Gastrocnemius medialis (tissue), 4 donors: ENCODE measurements at regions not wholly inside any gene's neighbourhood (a gene's known extent, or its start where the extent isn't known, plus 50 kb on each side); places are given as distances from the start of the nearest gene placed in this dataset.

ENCODE experiments used
- ATAC-seq, 2 donors: fragments of 150-250 bp; one replicate each; pipeline ENCODE4 v1.9.1; 2016
- DNase-seq, 2 donors: peaks; one replicate each; pipeline ENCODE4 v3.0.0-alpha.2; 2019
- H3K27ac ChIP-seq, 4 donors: fragments of 200-600 bp; sonication (generic); 1 replicate in 1 of 4; 2 replicates in 3 of 4; pipeline ENCODE4 v1.5.1; 2016 to 2018; ENCODE audit warnings: mild to moderate bottlenecking in 2 of 4, moderate library complexity in 1 of 4
- H3K27me3 ChIP-seq, 3 donors: fragments of 200-600 bp; sonication (generic) in 2 of 3; 1 replicate in 1 of 3; 2 replicates in 2 of 3; pipeline versions ENCODE4 v1.5.1 to v1.6.0; 2016 to 2019; ENCODE audit warnings: mild to moderate bottlenecking in 1 of 3, moderate library complexity in 1 of 3
- H3K36me3 ChIP-seq, 2 donors: fragments of 200-600 bp; sonication (generic) in 1 of 2; one replicate each; pipeline ENCODE4 v1.5.1; 2017 to 2018
- H3K4me1 ChIP-seq, 2 donors: fragments of 200-600 bp; sonication (generic) in 1 of 2; one replicate each; pipeline ENCODE4 v1.5.1; 2016 to 2017; ENCODE audit warnings: mild to moderate bottlenecking in 2 of 2
- H3K4me3 ChIP-seq, 4 donors: fragments of 200-600 bp; sonication (generic) in 3 of 4; 1 replicate in 1 of 4; 2 replicates in 3 of 4; pipeline ENCODE4 v1.5.1; 2016 to 2019; ENCODE audit warnings: mild to moderate bottlenecking in 2 of 4
- H3K9me3 ChIP-seq, 3 donors: fragments of 200-600 bp; sonication (generic) in 2 of 3; 1 replicate in 1 of 3; 2 replicates in 2 of 3; pipeline ENCODE4 v1.5.1; 2016 to 2019
- CTCF ChIP-seq, 5 experiments: fragments of 450-650 bp in 3 of 5; fragments of 200-600 bp in 2 of 5; sonication (generic) in 2 of 5; IDR thresholded peaks in 4 of 5; conservative IDR thresholded peaks in 1 of 5; 1 replicate in 4 of 5; 2 replicates in 1 of 5; pipeline ENCODE4 v1.5.1; 2016 to 2019; ENCODE audit warnings: antibody characterized with exemption in 5 of 5, mild to moderate bottlenecking in 3 of 5, moderate library complexity in 3 of 5
- POLR2A ChIP-seq, 2 donors: fragments of 450-650 bp; IDR thresholded peaks; one replicate each; pipeline ENCODE4 v1.6.1; 2017; ENCODE audit warnings: antibody characterized with exemption in 2 of 2, mild to moderate bottlenecking in 2 of 2, moderate library complexity in 2 of 2
- in situ Hi-C, 4 donors: fragments of 200-750 bp; cut with MboI; loops; one replicate each; pipeline versions ENCODE4 v1.15.0 to v1.8.0; 2017; ENCODE audit warnings: low sequenced_read_pairs in 4 of 4
- intact Hi-C: fragments of 100-400 bp; cut with DNase I; formaldehyde crosslinking; loops from one replicate; pipeline ENCODE4 v1.15.1; 2023; ENCODE audit warnings: low total_unique reads

DNA sequence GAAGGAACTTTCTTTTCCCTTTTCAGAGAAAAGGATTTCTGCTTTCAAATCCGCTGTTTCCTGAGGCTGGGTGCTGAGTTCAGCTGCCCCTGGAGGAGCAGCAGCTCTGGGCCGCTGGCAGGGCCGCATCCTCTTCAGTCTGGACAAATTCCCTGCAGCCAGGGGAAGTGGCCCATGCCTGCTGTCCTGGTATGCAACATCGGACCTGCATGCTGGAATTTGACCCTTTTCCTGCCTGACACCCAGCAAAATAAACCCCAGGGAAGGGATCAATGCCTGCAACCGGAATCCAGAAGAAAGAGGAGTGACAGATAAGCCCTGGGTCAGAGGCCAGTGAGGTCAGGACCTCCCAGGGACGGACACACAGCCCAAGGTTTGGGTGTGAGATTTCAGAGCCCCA lies 54.1 kb upstream of the LINC01488 start:
- in situ Hi-C loops: no loop called here
- intact Hi-C loops: no loop called here
- peaks cover 0 to 5% (median 0%) of the 10 kb centered on the region in 3 donors for H3K9me3 ChIP-seq
- no peak for ATAC-seq
- no peaks in the 10 kb centered on the region for H3K36me3 ChIP-seq
- no peak overlapping the region for H3K4me3 ChIP-seq
- peaks cover 0 to 7% (median 3%) of the 10 kb centered on the region in 3 donors for H3K27me3 ChIP-seq
- H3K27ac ChIP-seq: no peak overlapping the region
- TF ChIP-seq POLR2A (IDR thresholded peaks at IDR 0.05) (no peak), CTCF (IDR thresholded peaks at IDR 0.05 in 4 of 5, conservative IDR thresholded peaks at IDR 0.05 in 1 of 5) (no peak)
- no peaks in the 10 kb centered on the region for H3K4me1 ChIP-seq
- DNase-seq: no peak

DNA sequence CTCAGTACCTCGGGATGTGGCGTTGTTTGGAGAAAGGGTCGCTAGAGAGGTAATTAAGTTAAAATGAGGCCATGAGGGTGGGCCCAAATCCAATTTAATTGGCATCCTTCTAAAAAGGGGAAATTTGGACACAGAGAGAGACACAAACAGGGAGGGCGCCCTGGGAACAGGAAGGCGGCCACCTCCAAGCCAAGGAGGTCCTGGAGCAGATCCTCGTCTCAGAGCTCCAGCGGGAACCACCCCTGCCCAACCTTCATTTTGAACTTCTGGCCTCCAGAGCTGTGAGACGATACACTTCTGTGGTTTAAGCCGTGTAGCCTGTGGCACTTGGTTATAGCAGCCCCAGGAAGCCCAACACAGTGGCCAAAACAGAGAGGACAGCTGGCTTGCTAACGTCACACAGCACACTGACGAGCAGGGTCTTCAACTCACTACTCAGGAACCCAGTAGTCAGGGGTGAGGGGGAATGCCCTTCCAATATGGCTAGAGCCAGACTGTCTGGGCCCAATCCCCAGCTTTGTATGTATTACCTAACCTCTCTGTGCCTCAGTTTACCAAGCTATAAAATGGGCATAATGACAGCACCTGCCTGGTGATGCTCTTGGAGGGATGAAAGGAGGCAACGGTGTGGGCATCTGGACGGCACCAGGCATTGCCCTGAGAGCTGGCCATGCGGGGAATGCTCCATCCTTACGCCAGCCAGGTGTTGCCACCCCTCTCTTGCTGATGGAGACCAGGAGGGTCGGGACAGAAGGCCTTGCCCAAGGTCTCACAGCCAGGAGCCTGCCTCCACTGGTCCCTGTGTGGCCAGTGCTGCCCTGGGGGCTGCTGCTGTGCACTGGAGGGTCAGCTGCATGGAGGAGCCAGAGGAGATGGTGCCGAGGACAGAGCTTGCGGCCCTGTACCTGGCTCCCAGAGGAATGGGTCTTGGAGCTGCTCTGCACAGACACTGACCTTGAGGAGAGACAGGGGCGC lies 53.3 kb upstream of the LINC01488 start:
- in situ Hi-C loops: no loop called here
- H3K27me3 ChIP-seq: peaks cover 0 to 7% (median 3%) of the 10 kb centered on the region in 3 donors
- no peak for DNase-seq
- intact Hi-C loops: no loop called here
- peaks cover 0 to 5% (median 0%) of the 10 kb centered on the region in 3 donors for H3K9me3 ChIP-seq
- no peak overlapping the region for H3K27ac ChIP-seq
- H3K4me3 ChIP-seq: no peak overlapping the region
- TF ChIP-seq CTCF (IDR thresholded peaks at IDR 0.05 in 4 of 5, conservative IDR thresholded peaks at IDR 0.05 in 1 of 5) (no peak), POLR2A (IDR thresholded peaks at IDR 0.05) (no peak)
- H3K36me3 ChIP-seq: no peaks in the 10 kb centered on the region
- H3K4me1 ChIP-seq: no peaks in the 10 kb centered on the region
- ATAC-seq: no peak

- ATAC-seq (no peak), DNase-seq (no peak)
- H3K4me1 ChIP-seq: no peaks in the 10 kb centered on the region
- in situ Hi-C loops (no loop called here), intact Hi-C loops (no loop called here)
- no peaks in the 10 kb centered on the region for H3K36me3 ChIP-seq
- H3K27me3 ChIP-seq: peaks cover 0 to 7% (median 0%) of the 10 kb centered on the region in 3 donors
- TF ChIP-seq POLR2A (IDR thresholded peaks at IDR 0.05) (no peak), CTCF (IDR thresholded peaks at IDR 0.05 in 4 of 5, conservative IDR thresholded peaks at IDR 0.05 in 1 of 5) (no peak)
- peaks cover 0 to under 1% (median 0%) of the 10 kb centered on the region in 3 donors for H3K9me3 ChIP-seq
- H3K27ac ChIP-seq: no peak overlapping the region
- H3K4me3 ChIP-seq: no peak overlapping the region
These were observed 51.6 kb upstream of the LINC01488 start for GRCh38 chr11:69429716-69430491.

- in situ Hi-C loops: no loop called here
- intact Hi-C loops: no loop called here
- TF ChIP-seq POLR2A (IDR thresholded peaks at IDR 0.05) (no peak), CTCF (IDR thresholded peaks at IDR 0.05 in 4 of 5, conservative IDR thresholded peaks at IDR 0.05 in 1 of 5) (no peak)
- peaks cover 0 to 7% (median 0%) of the 10 kb centered on the region in 3 donors for H3K27me3 ChIP-seq
- ATAC-seq (no peak), DNase-seq (no peak)
- no peaks in the 10 kb centered on the region for H3K9me3 ChIP-seq
- H3K36me3 ChIP-seq: no peaks in the 10 kb centered on the region
- H3K4me3 ChIP-seq: no peak overlapping the region
- H3K4me1 ChIP-seq: no peaks in the 10 kb centered on the region
- no peak overlapping the region for H3K27ac ChIP-seq
These were observed 50.9 kb upstream of the LINC01488 start for GRCh38 chr11:69430566-69430965.
